Right lobe of liver (tissue), 6 donors: ENCODE measurements at regions not wholly inside any gene's neighbourhood (a gene's known extent, or its start where the extent isn't known, plus 50 kb on each side); places are given as distances from the start of the nearest gene placed in this dataset.

ENCODE experiments used
- ATAC-seq, 4 donors: fragments of 200-7000 bp; cut with Tn5 transposase; one replicate each; pipeline ENCODE4 v1.9.1; 2020; ENCODE audit warnings: mild to moderate bottlenecking in 4 of 4, moderate library complexity in 4 of 4
- DNase-seq, 3 donors: peaks; one replicate each; pipeline ENCODE4 v3.0.0-alpha.2; 2020
- H3K27ac ChIP-seq, 3 donors: fragments of 200-600 bp; one replicate each; pipeline ENCODE4 v1.8.0; 2022
- H3K27me3 ChIP-seq, 2 donors: fragments of 200-600 bp; one replicate each; pipeline ENCODE4 v1.8.0; 2022
- H3K36me3 ChIP-seq, 4 donors: fragments of 200-600 bp; sonication (generic) in 1 of 4; one replicate each; pipeline versions ENCODE4 v1.5.1 to v1.8.0; 2017 to 2022; ENCODE audit warnings: control low read depth in 1 of 4
- H3K4me1 ChIP-seq, 4 donors: fragments of 200-600 bp; sonication (generic) in 1 of 4; one replicate each; pipeline versions ENCODE4 v1.5.1 to v1.8.0; 2017 to 2022; ENCODE audit warnings: control low read depth in 1 of 4
- H3K4me3 ChIP-seq, 3 donors: fragments of 200-600 bp; one replicate each; pipeline ENCODE4 v1.8.0; 2022
- H3K9me3 ChIP-seq, 4 donors: fragments of 200-600 bp; sonication (generic) in 1 of 4; one replicate each; pipeline versions ENCODE4 v1.5.1 to v1.8.0; 2017 to 2022; ENCODE audit warnings: control low read depth in 1 of 4
- POLR2A ChIP-seq: fragments of 450-650 bp; IDR thresholded peaks from one replicate; pipeline ENCODE4 v1.6.1; 2017; ENCODE audit warnings: antibody characterized with exemption, mild to moderate bottlenecking
- WGBS: methylation state at CpG from one replicate; pipeline ENCODE4 v1.1.6; 2018; ENCODE audit warnings: low coverage, low lambda C conversion rate; ENCODE audit not compliant: insufficient coverage; ENCODE audit errors: missing lambda C conversion rate; 5-methylcytosine and 5-hydroxymethylcytosine counted together
- intact Hi-C, 2 donors: fragments of 100-400 bp; cut with DNase I; formaldehyde crosslinking; loops; one replicate each; pipeline versions ENCODE4 v1.11.2 to v1.14.1; 2022
- TF ChIP-seq, protein P1 (sequence below), 4 donors: fragments of 200-600 bp in 3 of 4; fragments of 450-650 bp in 1 of 4; IDR thresholded peaks; one replicate each; pipeline versions ENCODE4 v1.5.1 to v1.8.0; 2016 to 2022; ENCODE audit warnings: antibody characterized with exemption in 4 of 4, mild to moderate bottlenecking in 2 of 4
- donor health status: DM: no; HTN: yes; CAD: no.
- donor health status: DM: no; HTN: no; CAD: no.
- donor health status: DM: no; HTN: no; CAD: no.
- donor health status: DM: no; HTN: yes; CAD: no.
- donor health status: DM: no; HTN: yes; CAD: no.

DNA sequence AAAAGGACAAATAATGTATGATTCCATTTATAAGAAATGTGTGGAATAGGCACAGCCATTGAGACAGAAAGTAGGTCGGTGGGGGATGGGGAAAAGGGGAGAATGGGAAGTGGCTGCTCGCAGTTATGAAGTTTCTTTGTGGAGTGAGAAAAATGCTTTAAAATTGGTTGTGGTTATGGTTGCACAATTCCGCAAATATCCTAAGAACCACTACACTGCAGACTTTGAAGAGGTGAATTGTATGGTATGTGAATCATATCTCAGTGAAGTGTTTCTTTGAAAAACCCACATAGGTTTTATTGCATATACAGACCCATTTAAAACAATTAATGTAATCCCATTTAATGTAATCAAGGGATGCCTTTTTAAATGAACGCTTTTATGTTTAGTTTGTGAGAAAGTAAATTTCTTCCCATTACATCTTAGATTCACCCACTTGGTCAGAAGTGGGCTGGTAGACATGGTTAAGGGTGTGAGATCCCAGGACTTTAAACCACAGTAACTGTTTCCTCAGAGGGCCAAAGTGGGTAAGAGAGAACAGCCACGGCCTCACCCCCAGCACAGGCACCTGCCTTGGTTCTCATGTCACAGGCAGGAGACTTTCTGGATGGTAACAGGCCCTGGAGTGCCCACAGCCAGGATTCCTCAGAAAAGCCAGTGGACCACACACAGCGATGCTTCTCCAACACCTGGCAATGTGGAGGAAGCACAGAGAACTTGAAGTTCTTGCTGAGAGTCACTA is 119.3 kb upstream of the GJB6 start:
- intact Hi-C loops, result no loop called here
- H3K9me3 ChIP-seq, result no peaks in the 10 kb centered on the region
- H3K4me3 ChIP-seq, result no peak overlapping the region
- no peaks in the 10 kb centered on the region for H3K27me3 ChIP-seq
- no peak for TF ChIP-seq POLR2A
- TF ChIP-seq, protein P1, sequence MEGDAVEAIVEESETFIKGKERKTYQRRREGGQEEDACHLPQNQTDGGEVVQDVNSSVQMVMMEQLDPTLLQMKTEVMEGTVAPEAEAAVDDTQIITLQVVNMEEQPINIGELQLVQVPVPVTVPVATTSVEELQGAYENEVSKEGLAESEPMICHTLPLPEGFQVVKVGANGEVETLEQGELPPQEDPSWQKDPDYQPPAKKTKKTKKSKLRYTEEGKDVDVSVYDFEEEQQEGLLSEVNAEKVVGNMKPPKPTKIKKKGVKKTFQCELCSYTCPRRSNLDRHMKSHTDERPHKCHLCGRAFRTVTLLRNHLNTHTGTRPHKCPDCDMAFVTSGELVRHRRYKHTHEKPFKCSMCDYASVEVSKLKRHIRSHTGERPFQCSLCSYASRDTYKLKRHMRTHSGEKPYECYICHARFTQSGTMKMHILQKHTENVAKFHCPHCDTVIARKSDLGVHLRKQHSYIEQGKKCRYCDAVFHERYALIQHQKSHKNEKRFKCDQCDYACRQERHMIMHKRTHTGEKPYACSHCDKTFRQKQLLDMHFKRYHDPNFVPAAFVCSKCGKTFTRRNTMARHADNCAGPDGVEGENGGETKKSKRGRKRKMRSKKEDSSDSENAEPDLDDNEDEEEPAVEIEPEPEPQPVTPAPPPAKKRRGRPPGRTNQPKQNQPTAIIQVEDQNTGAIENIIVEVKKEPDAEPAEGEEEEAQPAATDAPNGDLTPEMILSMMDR (IDR thresholded peaks at IDR 0.05), result no peak
- H3K27ac ChIP-seq, result no peak overlapping the region
- H3K4me1 ChIP-seq, result no peaks in the 10 kb centered on the region
- 69% methylated on average over 5 of the region's 6 CpGs for WGBS
- no peak for DNase-seq
- no peak for ATAC-seq
- no peaks in the 10 kb centered on the region for H3K36me3 ChIP-seq

DNA sequence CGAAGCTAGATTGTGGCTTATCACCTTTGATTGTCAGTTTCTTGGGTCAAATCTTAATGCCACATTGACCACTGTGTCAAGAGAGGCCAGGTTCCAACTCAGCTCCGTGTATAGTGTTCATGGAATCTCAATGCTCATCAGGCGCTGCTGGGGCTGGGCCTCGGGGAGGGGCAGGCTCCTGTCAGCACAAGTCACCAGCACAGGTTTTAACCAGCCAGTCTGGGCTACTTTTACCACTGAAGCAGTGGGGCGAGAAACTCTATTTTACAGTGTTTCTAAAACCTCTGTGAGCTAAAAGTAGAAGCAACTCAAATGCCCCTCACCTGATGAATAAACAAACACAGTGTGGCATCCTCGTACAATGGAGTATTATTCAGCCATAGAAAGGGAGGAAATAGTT is 118.7 kb upstream of the GJB6 start:
- no peak for DNase-seq
- intact Hi-C loops, result no loop called here
- 72% methylated on average over 6 of the region's 6 CpGs for WGBS

DNA sequence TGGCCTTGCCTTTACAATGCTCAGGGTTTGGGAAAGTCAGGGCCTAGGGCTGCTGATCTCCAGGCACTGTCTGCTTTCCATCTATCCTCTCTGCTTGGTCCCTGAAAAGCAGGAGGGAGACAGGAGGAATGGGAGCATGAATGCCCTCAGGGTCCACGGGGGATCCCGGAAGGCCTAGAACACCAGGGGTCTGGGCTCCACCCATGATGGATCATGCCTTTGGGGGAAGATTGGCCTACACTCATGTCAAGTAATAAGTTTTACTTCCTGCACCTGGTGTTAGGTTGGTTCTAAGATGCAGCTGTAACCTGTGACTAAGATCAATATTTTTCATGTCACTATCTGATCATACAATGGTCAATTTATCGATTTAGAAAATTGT is 118.3 kb upstream of the GJB6 start:
- intact Hi-C loops, result no loop called here
- Histone ChIP-seq H3K27ac (no peak overlapping the region), H3K9me3 (no peaks in the 10 kb centered on the region), H3K27me3 (no peaks in the 10 kb centered on the region), H3K4me1 (no peaks in the 10 kb centered on the region), H3K4me3 (no peak overlapping the region), H3K36me3 (no peaks in the 10 kb centered on the region)
- no peak for TF ChIP-seq POLR2A
- TF ChIP-seq, protein P1 (IDR thresholded peaks at IDR 0.05), result no peak
- WGBS, result 89% methylated on average over 3 of the region's 3 CpGs
- ATAC-seq, result no peak
- DNase-seq, result no peak

More for the DNA sequence above, 118.7 kb upstream of the GJB6 start:
- ATAC-seq, result no peak
- TF ChIP-seq POLR2A, result no peak
- TF ChIP-seq, protein P1 (IDR thresholded peaks at IDR 0.05), result no peak
- no peaks in the 10 kb centered on the region for H3K36me3 ChIP-seq
- H3K27me3 ChIP-seq, result no peaks in the 10 kb centered on the region
- H3K4me3 ChIP-seq, result no peak overlapping the region
- no peaks in the 10 kb centered on the region for H3K9me3 ChIP-seq
- no peak overlapping the region for H3K27ac ChIP-seq
- H3K4me1 ChIP-seq, result no peaks in the 10 kb centered on the region

DNA sequence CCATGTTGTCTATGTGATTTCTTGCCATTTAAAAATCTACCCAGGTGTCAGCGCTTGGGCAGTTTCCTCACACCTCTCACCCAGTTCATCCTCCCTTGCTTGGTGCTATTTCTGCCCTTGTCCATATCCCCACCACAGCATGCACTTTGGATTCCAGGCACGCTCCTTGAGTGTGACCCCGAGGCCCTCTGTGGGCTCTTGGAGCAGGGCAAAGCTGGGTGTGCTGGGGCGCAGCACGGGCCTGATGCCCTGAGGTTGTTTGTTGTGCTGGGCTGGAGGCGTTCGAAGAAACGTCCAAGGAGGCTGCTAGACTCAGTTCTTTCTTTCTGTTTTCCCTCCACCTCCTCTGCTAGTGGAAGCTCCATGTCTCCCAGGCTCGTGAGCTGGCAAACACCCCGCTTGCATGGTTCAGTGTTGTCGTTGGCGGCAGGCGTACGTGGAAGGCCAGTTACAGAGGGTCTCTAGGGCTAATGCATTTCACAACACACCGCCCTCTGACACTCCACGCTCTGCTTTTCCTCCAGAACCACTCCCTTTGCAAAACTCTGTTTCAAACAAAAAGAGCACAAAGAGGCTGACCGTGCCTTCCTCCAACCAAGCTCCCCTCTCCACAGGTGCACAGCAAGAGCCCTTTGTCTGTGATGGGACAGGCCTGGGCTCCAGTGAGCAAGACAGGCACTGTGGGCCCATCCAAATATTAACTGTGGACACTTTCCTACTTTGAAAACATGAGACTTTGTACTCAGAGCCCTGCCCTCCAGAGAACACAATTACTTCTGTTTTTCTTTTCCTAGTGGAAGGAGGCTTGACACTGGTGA is 117.7 kb upstream of the GJB6 start:
- TF ChIP-seq POLR2A, result no peak
- TF ChIP-seq, protein P1 (IDR thresholded peaks at IDR 0.05), result no peak
- Histone ChIP-seq H3K4me3 (no peak overlapping the region), H3K36me3 (no peaks in the 10 kb centered on the region), H3K9me3 (no peaks in the 10 kb centered on the region), H3K4me1 (no peaks in the 10 kb centered on the region), H3K27me3 (no peaks in the 10 kb centered on the region), H3K27ac (no peak overlapping the region)
- intact Hi-C loops, result no loop called here
- no peak for ATAC-seq
- DNase-seq, result no peak
- 77% methylated on average over 13 of the region's 17 CpGs for WGBS
